ENCODE measurements at regions not wholly inside any gene's neighbourhood (a gene's known extent, or its start where the extent isn't known, plus 50 kb on each side); places are given as distances from the start of the nearest gene placed in this dataset.

GRCh38 chr2:150230004-150230403 lies 257.5 kb downstream of the RND3 start:
- Histone ChIP-seq H3K36me3 (no peaks in the 10 kb centered on the region), H3K4me1 (no peaks in the 10 kb centered on the region), H3K4me3 (no peak overlapping the region), H3K9me3 (replicated peaks) (no peaks in the 10 kb centered on the region), H3K27ac (replicated peaks) (no peak overlapping the region), H3K27me3 (ENCODE audit: low read depth) (no peaks in the 10 kb centered on the region)
- TF ChIP-seq, protein P1, sequence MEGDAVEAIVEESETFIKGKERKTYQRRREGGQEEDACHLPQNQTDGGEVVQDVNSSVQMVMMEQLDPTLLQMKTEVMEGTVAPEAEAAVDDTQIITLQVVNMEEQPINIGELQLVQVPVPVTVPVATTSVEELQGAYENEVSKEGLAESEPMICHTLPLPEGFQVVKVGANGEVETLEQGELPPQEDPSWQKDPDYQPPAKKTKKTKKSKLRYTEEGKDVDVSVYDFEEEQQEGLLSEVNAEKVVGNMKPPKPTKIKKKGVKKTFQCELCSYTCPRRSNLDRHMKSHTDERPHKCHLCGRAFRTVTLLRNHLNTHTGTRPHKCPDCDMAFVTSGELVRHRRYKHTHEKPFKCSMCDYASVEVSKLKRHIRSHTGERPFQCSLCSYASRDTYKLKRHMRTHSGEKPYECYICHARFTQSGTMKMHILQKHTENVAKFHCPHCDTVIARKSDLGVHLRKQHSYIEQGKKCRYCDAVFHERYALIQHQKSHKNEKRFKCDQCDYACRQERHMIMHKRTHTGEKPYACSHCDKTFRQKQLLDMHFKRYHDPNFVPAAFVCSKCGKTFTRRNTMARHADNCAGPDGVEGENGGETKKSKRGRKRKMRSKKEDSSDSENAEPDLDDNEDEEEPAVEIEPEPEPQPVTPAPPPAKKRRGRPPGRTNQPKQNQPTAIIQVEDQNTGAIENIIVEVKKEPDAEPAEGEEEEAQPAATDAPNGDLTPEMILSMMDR (IDR thresholded peaks at IDR 0.05; ENCODE audit: borderline replicate concordance) = no peak
- no peak for DNase-seq
- intact Hi-C loops (cut with micrococcal nuclease) = no loop called here

DNA sequence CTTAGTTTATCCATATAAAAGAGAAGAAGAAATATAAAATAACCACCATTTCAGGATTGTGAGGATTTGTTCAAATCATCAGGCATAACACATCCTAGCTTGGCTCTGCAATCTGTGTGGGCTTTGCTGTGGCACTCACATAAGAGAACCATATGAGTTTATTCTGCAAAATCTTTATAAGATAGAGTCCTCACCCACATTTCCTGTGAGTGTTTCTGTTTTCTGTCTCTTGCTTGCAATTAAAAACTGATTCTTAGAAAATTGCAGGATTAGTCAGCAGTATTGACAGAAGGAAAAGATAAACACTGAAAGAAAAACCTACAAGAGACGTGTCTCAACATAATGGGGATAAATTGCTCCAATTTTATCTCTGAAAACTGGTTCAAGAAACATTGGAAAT lies 258.5 kb downstream of the RND3 start:
- no peak overlapping the region for H3K4me3 ChIP-seq
- no peaks in the 10 kb centered on the region for H3K9me3 ChIP-seq (replicated peaks)
- no peaks in the 10 kb centered on the region for H3K36me3 ChIP-seq
- H3K27ac ChIP-seq (replicated peaks) = no peak overlapping the region
- TF ChIP-seq, protein P1 (IDR thresholded peaks at IDR 0.05; ENCODE audit: borderline replicate concordance) = no peak
- DNase-seq = no peak
- H3K27me3 ChIP-seq (ENCODE audit: low read depth) = no peaks in the 10 kb centered on the region
- H3K4me1 ChIP-seq = no peaks in the 10 kb centered on the region
- intact Hi-C loops (cut with micrococcal nuclease) = no loop called here

DNA sequence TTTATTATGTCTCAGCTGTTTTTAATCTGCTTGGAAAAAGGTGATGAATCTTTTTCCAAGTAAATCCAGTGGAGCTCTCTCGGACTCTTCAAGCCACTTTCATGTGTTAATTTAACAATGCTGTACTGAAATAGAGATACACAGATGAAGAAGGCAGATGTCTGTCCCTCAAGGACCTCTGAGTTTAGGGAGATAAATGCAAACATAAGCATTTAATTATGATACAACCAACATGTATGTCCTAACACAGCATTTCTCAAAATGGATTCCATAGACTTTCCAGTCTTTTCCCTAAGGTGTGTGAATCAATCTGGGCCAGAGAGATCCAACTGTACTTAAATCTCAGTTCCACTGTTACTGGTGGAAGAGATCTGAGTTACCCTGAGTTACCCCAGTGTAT lies 262.4 kb downstream of the RND3 start:
- Histone ChIP-seq H3K9me3 (replicated peaks) (no peaks in the 10 kb centered on the region), H3K36me3 (no peaks in the 10 kb centered on the region), H3K4me3 (no peak overlapping the region), H3K4me1 (no peaks in the 10 kb centered on the region), H3K27me3 (ENCODE audit: low read depth) (no peaks in the 10 kb centered on the region), H3K27ac (replicated peaks) (no peak overlapping the region)
- DNase-seq = no peak
- TF ChIP-seq, protein P1 (IDR thresholded peaks at IDR 0.05; ENCODE audit: borderline replicate concordance) = no peak
- intact Hi-C loops (cut with micrococcal nuclease) = no loop called here

- Histone ChIP-seq H3K4me3 (no peak overlapping the region), H3K27me3 (ENCODE audit: low read depth) (no peaks in the 10 kb centered on the region), H3K36me3 (no peaks in the 10 kb centered on the region), H3K27ac (replicated peaks) (no peak overlapping the region), H3K4me1 (no peaks in the 10 kb centered on the region), H3K9me3 (replicated peaks) (no peaks in the 10 kb centered on the region)
- intact Hi-C loops (cut with micrococcal nuclease) = no loop called here
- TF ChIP-seq, protein P1 (IDR thresholded peaks at IDR 0.05; ENCODE audit: borderline replicate concordance) = no peak
- no peak for DNase-seq
Observed at GRCh38 chr2:150224321-150224720, 263.1 kb downstream of the RND3 start.

GRCh38 chr2:150222942-150223341 lies 264.5 kb downstream of the RND3 start:
- Histone ChIP-seq H3K36me3 (no peaks in the 10 kb centered on the region), H3K4me3 (no peak overlapping the region), H3K9me3 (replicated peaks) (no peaks in the 10 kb centered on the region), H3K4me1 (no peaks in the 10 kb centered on the region), H3K27me3 (ENCODE audit: low read depth) (no peaks in the 10 kb centered on the region), H3K27ac (replicated peaks) (no peak overlapping the region)
- no peak for DNase-seq
- TF ChIP-seq, protein P1 (IDR thresholded peaks at IDR 0.05; ENCODE audit: borderline replicate concordance) = no peak
- intact Hi-C loops (cut with micrococcal nuclease) = no loop called here

GRCh38 chr2:150222379-150222778 lies 265.1 kb downstream of the RND3 start:
- intact Hi-C loops (cut with micrococcal nuclease) = no loop called here
- Histone ChIP-seq H3K36me3 (no peaks in the 10 kb centered on the region), H3K9me3 (replicated peaks) (no peaks in the 10 kb centered on the region), H3K27me3 (ENCODE audit: low read depth) (no peaks in the 10 kb centered on the region), H3K27ac (replicated peaks) (no peak overlapping the region), H3K4me1 (no peaks in the 10 kb centered on the region), H3K4me3 (no peak overlapping the region)
- TF ChIP-seq, protein P1 (IDR thresholded peaks at IDR 0.05; ENCODE audit: borderline replicate concordance) = no peak
- DNase-seq = no peak
